ENCODE measurements at regions not wholly inside any gene's neighbourhood (a gene's known extent, or its start where the extent isn't known, plus 50 kb on each side); places are given as distances from the start of the nearest gene placed in this dataset.

DNA sequence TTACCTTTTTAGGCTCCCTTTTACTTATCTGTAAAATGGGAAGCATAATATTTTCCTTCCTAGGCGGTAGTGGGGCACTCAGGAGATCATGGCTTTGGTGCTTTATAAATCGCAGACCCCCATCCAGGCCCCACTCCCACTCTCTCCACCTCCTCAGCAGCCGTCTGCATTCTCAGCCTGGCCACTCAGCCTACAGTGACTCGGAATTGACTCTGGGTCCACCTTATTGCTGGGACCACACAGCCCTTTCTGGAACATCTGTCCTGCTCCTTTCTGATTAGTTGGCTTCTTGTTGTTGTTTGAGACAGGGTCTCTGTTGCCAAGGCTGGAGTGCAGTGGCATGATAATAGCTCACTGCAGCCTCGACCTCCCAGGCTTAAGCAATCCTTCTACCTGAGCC lies 76.5 kb downstream of the RPLP1 start:
- TF ChIP-seq, protein P1, sequence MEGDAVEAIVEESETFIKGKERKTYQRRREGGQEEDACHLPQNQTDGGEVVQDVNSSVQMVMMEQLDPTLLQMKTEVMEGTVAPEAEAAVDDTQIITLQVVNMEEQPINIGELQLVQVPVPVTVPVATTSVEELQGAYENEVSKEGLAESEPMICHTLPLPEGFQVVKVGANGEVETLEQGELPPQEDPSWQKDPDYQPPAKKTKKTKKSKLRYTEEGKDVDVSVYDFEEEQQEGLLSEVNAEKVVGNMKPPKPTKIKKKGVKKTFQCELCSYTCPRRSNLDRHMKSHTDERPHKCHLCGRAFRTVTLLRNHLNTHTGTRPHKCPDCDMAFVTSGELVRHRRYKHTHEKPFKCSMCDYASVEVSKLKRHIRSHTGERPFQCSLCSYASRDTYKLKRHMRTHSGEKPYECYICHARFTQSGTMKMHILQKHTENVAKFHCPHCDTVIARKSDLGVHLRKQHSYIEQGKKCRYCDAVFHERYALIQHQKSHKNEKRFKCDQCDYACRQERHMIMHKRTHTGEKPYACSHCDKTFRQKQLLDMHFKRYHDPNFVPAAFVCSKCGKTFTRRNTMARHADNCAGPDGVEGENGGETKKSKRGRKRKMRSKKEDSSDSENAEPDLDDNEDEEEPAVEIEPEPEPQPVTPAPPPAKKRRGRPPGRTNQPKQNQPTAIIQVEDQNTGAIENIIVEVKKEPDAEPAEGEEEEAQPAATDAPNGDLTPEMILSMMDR (IDR thresholded peaks at IDR 0.05; ENCODE audit: insufficient read depth, low read length), result no peak
- H3K4me3 ChIP-seq (ENCODE audit: low read depth, low read length), result no peak overlapping the region

DNA sequence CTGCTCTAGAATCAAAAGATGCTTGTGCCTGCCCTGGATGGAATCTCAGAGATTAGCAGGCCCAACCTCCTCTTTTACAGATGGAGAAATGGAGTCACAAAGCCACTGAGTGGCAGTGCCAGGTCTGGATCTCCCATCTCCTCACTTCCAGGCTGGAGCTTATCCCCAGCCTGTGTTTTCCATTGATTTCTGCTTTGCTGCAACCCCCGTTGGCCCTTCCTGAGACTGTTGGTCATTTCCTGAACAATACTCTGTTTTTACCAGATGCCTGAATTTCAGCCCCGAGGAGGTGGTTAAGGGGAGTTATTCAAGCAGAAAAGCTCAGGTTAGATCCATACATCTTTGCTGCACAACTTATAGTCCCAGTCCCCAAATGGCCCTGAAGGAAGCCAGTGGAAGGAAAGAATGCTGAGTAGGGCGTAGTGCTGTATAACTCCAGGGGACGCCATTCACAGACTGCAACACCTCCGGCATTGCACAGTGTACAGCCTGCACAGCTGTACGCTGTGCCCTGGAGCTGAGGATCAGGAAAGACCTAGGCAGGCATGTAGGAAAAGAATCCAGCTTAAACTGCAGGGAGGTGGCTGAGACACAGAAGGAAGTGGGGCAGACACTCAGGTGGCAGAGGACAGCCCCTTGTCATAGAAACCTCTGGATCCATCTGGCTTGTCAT lies 77.5 kb downstream of the RPLP1 start:
- no peak for DNase-seq (ENCODE audit: low read depth)
- no peak overlapping the region for H3K4me3 ChIP-seq (ENCODE audit: low read depth, low read length)
- TF ChIP-seq, protein P1 (IDR thresholded peaks at IDR 0.05; ENCODE audit: insufficient read depth, low read length), result no peak

More for the DNA sequence above, 76.5 kb downstream of the RPLP1 start:
- DNase-seq (ENCODE audit: low read depth), result no peak

DNA sequence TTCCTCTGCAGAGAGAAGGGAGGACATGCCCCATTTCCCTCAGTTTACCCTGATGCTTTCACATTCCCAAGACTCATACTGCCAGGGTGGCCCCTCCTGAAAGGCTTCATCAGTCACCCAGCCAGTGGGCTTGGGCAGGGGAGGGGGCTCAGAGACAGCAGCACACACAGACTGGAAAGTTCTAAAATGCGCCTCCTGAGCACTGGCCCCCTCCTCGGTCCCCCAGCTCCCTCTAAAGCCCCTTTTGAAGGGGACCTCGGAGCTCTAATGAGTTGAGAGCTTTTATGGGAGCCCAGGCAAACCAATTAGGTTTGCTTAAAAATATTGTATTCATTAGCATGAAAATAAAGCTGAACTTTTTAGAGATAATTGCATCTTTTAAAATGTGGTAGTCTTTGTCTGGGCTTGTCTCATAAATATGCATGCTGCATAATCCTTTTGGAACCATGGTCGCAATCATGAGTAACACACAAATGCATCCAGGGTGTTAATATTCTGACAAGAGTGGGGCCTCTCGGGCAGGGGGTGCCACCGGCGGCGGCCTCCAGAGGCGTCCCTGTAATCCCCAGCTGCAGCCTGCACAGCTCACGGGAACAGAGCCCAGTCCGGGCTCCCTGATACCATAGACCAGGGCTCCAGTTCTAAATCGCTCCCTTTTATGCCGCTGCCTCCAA lies 78.5 kb downstream of the RPLP1 start:
- TF ChIP-seq, protein P1 (IDR thresholded peaks at IDR 0.05; ENCODE audit: insufficient read depth, low read length), result no peak
- H3K4me3 ChIP-seq (ENCODE audit: low read depth, low read length), result no peak overlapping the region
- no peak for DNase-seq (ENCODE audit: low read depth)

DNA sequence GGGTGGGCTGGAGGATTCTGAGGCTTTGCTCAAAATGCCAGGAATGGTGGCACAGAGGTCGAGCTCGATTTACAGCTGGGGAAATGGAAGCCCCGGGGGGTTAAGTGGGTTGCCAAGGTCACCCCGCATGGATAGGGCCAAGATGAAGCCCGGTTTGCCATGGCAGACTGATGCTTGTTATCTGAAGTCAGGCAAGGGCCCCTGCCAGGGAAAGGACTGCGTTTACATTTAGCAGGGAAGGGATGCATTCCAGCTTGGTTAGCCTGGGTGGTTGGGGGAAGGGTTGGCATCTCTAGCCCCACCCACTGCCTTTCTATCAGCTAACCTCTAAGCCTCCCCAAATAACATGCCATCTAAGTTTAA lies 79.0 kb downstream of the RPLP1 start:
- TF ChIP-seq, protein P1 (IDR thresholded peaks at IDR 0.05; ENCODE audit: insufficient read depth, low read length), result no peak
- H3K4me3 ChIP-seq (ENCODE audit: low read depth, low read length), result no peak overlapping the region
- no peak for DNase-seq (ENCODE audit: low read depth)

DNA sequence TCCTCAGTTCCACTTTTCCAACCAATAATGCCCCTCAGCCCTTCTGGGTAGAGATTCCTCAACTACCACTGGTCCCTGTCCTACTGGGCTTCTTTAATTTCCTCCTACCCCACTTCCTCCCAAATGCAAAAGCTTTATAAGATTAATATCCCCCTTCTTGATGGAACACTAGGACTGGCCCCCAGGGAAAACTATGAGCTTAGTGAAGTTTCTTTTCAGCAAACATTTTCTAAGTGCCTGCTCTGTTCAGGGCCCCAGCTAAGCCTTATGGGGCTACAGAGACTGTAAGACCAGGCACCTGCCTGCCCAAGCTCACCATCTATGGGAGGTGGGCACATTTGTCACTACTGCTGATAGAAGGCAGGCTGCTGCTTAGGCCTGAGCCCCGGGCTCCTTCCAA lies 79.4 kb downstream of the RPLP1 start:
- DNase-seq (ENCODE audit: low read depth), result no peak
- no peak overlapping the region for H3K4me3 ChIP-seq (ENCODE audit: low read depth, low read length)
- TF ChIP-seq, protein P1 (IDR thresholded peaks at IDR 0.05; ENCODE audit: insufficient read depth, low read length), result no peak

DNA sequence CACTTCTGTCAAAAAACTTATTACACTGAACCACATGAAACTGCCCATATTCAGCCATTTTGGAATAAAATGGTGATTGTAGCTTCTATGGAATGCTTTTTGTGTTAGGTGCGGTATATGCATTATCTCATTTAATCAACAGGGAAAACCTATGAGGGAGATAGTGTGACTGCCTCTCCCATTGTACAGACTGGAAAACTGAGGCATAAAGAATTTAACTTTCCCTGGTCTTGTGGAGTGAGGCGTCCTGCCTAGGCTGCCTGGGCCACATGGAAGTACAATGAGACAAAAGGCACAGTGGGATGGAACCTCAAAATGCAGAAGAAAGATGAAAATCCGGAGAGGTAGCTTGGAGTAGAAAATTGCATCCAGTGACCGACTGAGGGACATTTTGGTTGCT lies 80.2 kb downstream of the RPLP1 start:
- DNase-seq (ENCODE audit: low read depth), result no peak
- TF ChIP-seq, protein P1 (IDR thresholded peaks at IDR 0.05; ENCODE audit: insufficient read depth, low read length), result no peak

More for the DNA sequence above, 80.2 kb downstream of the RPLP1 start:
- no peak overlapping the region for H3K4me3 ChIP-seq (ENCODE audit: low read depth, low read length)
